ENCODE measurements at regions not wholly inside any gene's neighbourhood (a gene's known extent, or its start where the extent isn't known, plus 50 kb on each side); places are given as distances from the start of the nearest gene placed in this dataset.

DNA sequence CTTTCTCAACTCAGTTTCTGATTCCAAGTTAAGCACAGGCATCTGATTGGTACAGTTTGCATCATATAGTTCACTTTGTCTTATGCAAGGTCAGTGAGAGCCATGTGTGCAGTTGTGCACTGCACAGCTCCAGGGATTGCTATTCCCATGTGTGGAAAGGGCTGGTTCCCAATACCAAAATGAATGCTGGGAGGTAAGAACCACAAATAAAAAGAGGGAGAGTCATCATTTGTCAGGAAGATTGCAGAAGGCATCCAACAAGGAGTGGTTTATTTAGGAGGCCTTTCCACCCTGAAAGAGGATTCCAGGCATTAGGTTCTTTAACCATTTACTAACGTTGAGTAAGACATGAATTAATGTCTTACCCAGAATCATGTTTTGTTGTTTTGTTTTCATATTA is 141.2 kb upstream of the ST6GAL2 start:
- Histone ChIP-seq H3K4me1 (ENCODE audit: insufficient read depth) (peaks cover 4% of the 10 kb centered on the region; the same call in 1 of the 2 replicates), H3K36me3 (ENCODE audit: insufficient read depth) (no peaks in the 10 kb centered on the region), H3K4me2 (no peak overlapping the region), H4K20me1 (replicated peaks; ENCODE audit: insufficient read depth) (no peaks in the 10 kb centered on the region), H3K79me2 (replicated peaks; ENCODE audit: insufficient read depth) (no peaks in the 10 kb centered on the region), H3K9me2 (ENCODE audit: insufficient read depth) (0 out of 2 replicates have a peak, but pooled peaks cover 7% of the 10 kb centered on the region), H3F3A (replicated peaks; ENCODE audit: low read depth) (no peaks in the 10 kb centered on the region), H3K27ac (ENCODE audit: low read depth) (no peak overlapping the region), H3K27me3 (ENCODE audit: insufficient read depth) (no peaks in the 10 kb centered on the region), H2AFZ (no peak overlapping the region), H3K4me3 (no peak overlapping the region)
- Mint-ChIP-seq H3K27me3 (ENCODE audit: insufficient read depth, low read depth, poor library complexity) (no peaks in the 10 kb centered on the region), H3K27ac (no peak overlapping the region), H3K4me1 (peaks cover 5% of the 10 kb centered on the region), H3K4me3 (no peak overlapping the region), H3K36me3 (ENCODE audit: low read depth) (peaks cover 4% of the 10 kb centered on the region; the same call in 1 of the 3 replicates), H3K9me3 (peaks cover 4% of the 10 kb centered on the region; the same call in 1 of the 3 replicates)
- no peak for ATAC-seq
- no peak for DNase-seq (ENCODE audit: low spot score)
- TF ChIP-seq NANOG (IDR thresholded peaks at IDR 0.05; ENCODE audit: borderline replicate concordance): no peak

DNA sequence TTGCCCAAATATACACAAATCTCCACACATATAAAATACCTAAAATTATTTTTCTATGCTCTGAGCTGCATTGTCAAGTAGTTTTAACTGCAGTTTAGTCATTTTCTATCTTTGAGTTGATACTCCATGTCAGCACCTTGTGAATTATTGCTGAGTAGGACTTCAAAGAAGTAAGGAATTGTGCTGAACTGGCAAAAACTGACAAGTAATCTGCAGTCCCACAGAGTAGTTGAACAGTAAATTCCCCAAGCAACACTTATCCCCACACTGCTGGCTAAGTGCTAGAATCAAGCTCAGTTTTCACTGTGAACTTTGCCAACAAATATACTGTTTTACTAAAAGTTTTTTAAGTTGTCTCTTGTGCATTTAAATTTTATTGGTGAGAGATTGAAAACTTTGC is 141.8 kb upstream of the ST6GAL2 start:
- no peak overlapping the region for H2AFZ ChIP-seq
- peaks cover 5% of the 10 kb centered on the region for H3K4me1 Mint-ChIP-seq
- no peak for TF ChIP-seq JUNB (IDR thresholded peaks at IDR 0.05; ENCODE audit: unreplicated experiment)
- TF ChIP-seq POLR2AphosphoS5 (IDR thresholded peaks at IDR 0.05; ENCODE audit: low read depth): no peak
- no peak for TF ChIP-seq EZH2phosphoT487 (IDR thresholded peaks at IDR 0.05; ENCODE audit: unreplicated experiment)
- TF ChIP-seq, protein P1, sequence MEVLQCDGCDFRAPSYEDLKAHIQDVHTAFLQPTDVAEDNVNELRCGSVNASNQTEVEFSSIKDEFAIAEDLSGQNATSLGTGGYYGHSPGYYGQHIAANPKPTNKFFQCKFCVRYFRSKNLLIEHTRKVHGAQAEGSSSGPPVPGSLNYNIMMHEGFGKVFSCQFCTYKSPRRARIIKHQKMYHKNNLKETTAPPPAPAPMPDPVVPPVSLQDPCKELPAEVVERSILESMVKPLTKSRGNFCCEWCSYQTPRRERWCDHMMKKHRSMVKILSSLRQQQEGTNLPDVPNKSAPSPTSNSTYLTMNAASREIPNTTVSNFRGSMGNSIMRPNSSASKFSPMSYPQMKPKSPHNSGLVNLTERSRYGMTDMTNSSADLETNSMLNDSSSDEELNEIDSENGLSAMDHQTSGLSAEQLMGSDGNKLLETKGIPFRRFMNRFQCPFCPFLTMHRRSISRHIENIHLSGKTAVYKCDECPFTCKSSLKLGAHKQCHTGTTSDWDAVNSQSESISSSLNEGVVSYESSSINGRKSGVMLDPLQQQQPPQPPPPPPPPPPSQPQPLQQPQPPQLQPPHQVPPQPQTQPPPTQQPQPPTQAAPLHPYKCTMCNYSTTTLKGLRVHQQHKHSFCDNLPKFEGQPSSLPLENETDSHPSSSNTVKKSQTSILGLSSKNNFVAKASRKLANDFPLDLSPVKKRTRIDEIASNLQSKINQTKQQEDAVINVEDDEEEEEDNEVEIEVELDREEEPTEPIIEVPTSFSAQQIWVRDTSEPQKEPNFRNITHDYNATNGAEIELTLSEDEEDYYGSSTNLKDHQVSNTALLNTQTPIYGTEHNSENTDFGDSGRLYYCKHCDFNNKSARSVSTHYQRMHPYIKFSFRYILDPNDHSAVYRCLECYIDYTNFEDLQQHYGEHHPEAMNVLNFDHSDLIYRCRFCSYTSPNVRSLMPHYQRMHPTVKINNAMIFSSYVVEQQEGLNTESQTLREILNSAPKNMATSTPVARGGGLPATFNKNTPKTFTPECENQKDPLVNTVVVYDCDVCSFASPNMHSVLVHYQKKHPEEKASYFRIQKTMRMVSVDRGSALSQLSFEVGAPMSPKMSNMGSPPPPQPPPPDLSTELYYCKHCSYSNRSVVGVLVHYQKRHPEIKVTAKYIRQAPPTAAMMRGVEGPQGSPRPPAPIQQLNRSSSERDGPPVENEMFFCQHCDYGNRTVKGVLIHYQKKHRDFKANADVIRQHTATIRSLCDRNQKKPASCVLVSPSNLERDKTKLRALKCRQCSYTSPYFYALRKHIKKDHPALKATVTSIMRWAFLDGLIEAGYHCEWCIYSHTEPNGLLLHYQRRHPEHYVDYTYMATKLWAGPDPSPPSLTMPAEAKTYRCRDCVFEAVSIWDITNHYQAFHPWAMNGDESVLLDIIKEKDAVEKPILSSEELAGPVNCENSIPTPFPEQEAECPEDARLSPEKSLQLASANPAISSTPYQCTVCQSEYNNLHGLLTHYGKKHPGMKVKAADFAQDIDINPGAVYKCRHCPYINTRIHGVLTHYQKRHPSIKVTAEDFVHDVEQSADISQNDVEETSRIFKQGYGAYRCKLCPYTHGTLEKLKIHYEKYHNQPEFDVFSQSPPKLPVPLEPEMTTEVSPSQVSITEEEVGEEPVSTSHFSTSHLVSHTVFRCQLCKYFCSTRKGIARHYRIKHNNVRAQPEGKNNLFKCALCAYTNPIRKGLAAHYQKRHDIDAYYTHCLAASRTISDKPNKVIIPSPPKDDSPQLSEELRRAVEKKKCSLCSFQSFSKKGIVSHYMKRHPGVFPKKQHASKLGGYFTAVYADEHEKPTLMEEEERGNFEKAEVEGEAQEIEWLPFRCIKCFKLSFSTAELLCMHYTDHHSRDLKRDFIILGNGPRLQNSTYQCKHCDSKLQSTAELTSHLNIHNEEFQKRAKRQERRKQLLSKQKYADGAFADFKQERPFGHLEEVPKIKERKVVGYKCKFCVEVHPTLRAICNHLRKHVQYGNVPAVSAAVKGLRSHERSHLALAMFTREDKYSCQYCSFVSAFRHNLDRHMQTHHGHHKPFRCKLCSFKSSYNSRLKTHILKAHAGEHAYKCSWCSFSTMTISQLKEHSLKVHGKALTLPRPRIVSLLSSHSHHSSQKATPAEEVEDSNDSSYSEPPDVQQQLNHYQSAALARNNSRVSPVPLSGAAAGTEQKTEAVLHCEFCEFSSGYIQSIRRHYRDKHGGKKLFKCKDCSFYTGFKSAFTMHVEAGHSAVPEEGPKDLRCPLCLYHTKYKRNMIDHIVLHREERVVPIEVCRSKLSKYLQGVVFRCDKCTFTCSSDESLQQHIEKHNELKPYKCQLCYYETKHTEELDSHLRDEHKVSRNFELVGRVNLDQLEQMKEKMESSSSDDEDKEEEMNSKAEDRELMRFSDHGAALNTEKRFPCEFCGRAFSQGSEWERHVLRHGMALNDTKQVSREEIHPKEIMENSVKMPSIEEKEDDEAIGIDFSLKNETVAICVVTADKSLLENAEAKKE (CRISPR knock-in tag; IDR thresholded peaks at IDR 0.05): no peak
- TF ChIP-seq EZH2 (IDR thresholded peaks at IDR 0.05; ENCODE audit: low read depth, unreplicated experiment): no peak
- TF ChIP-seq ZNF331 (CRISPR knock-in tag; IDR thresholded peaks at IDR 0.05; ENCODE audit: low read depth): no peak
- TF ChIP-seq, protein P2, sequence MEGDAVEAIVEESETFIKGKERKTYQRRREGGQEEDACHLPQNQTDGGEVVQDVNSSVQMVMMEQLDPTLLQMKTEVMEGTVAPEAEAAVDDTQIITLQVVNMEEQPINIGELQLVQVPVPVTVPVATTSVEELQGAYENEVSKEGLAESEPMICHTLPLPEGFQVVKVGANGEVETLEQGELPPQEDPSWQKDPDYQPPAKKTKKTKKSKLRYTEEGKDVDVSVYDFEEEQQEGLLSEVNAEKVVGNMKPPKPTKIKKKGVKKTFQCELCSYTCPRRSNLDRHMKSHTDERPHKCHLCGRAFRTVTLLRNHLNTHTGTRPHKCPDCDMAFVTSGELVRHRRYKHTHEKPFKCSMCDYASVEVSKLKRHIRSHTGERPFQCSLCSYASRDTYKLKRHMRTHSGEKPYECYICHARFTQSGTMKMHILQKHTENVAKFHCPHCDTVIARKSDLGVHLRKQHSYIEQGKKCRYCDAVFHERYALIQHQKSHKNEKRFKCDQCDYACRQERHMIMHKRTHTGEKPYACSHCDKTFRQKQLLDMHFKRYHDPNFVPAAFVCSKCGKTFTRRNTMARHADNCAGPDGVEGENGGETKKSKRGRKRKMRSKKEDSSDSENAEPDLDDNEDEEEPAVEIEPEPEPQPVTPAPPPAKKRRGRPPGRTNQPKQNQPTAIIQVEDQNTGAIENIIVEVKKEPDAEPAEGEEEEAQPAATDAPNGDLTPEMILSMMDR (conservative IDR thresholded peaks at IDR 0.05; ENCODE audit: low read depth in 2 of 2): no peak
- TF ChIP-seq ZNF114 (CRISPR knock-in tag; IDR thresholded peaks at IDR 0.05): no peak
- TF ChIP-seq STAT1 (IDR thresholded peaks at IDR 0.05; ENCODE audit: unreplicated experiment): no peak
- no peak for TF ChIP-seq NANOG (IDR thresholded peaks at IDR 0.05; ENCODE audit: borderline replicate concordance)
- TF ChIP-seq CREB1 (CRISPR knock-in tag; IDR thresholded peaks at IDR 0.05; ENCODE audit: low read depth): no peak

More for the DNA sequence above, 141.8 kb upstream of the ST6GAL2 start:
- ATAC-seq: no peak
- Mint-ChIP-seq H3K27me3 (ENCODE audit: insufficient read depth, low read depth, poor library complexity) (no peaks in the 10 kb centered on the region), H3K27ac (no peak overlapping the region), H3K36me3 (ENCODE audit: low read depth) (peaks cover 4% of the 10 kb centered on the region; the same call in 1 of the 3 replicates), H3K9me3 (peaks cover 4% of the 10 kb centered on the region; the same call in 1 of the 3 replicates), H3K4me3 (no peak overlapping the region)
- no peak overlapping the region for H3K4me2 ChIP-seq
- no peaks in the 10 kb centered on the region for H3K36me3 ChIP-seq (ENCODE audit: insufficient read depth)
- no peaks in the 10 kb centered on the region for H3K79me2 ChIP-seq (replicated peaks; ENCODE audit: insufficient read depth)
- H3K4me1 ChIP-seq (ENCODE audit: insufficient read depth): peaks cover 4% of the 10 kb centered on the region; the same call in 1 of the 2 replicates
- 0 out of 2 replicates have a peak, but pooled peaks cover 7% of the 10 kb centered on the region for H3K9me2 ChIP-seq (ENCODE audit: insufficient read depth)
- no peaks in the 10 kb centered on the region for H3F3A ChIP-seq (replicated peaks; ENCODE audit: low read depth)
- H3K27me3 ChIP-seq (ENCODE audit: insufficient read depth): no peaks in the 10 kb centered on the region
- no peak overlapping the region for H3K27ac ChIP-seq (ENCODE audit: low read depth)
- H3K4me3 ChIP-seq: no peak overlapping the region
- no peak for DNase-seq (ENCODE audit: low spot score)
- no peaks in the 10 kb centered on the region for H4K20me1 ChIP-seq (replicated peaks; ENCODE audit: insufficient read depth)
